Fibroblast of peridontal ligament (primary cell): ENCODE measurements at regions not wholly inside any gene's neighbourhood (a gene's known extent, or its start where the extent isn't known, plus 50 kb on each side); places are given as distances from the start of the nearest gene placed in this dataset.
"Not testable (repeated sequence)": the region's sequence is repeated elsewhere in the genome, so short reads cannot be mapped to it uniquely, and the experiment has no call there.

Source experiments
- DNase-seq: peaks from one replicate; pipeline ENCODE4 v3.0.0-alpha.2; 2010; ENCODE audit errors: extremely low read depth

DNA sequence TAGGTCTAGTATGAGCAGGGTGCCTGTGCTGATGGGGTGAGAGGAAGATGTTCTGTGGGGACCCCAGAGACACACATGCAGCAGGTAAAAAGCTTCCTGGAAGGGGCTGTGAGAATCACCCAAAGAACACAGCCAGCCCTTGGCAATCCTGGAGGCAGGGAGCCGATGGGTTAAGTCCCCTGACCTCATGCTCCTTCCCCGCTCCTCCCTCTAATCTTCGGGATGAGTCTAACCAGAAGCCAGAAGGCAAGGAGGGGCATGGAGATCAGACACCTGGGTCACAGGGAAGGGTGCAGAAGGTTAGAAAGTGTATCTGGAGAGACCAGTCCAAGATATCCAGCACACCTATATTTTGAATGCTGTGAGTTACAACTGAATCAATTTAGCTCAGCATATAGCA lies 274.1 kb upstream of the PAPPA start:
- DNase-seq = no peak

DNA sequence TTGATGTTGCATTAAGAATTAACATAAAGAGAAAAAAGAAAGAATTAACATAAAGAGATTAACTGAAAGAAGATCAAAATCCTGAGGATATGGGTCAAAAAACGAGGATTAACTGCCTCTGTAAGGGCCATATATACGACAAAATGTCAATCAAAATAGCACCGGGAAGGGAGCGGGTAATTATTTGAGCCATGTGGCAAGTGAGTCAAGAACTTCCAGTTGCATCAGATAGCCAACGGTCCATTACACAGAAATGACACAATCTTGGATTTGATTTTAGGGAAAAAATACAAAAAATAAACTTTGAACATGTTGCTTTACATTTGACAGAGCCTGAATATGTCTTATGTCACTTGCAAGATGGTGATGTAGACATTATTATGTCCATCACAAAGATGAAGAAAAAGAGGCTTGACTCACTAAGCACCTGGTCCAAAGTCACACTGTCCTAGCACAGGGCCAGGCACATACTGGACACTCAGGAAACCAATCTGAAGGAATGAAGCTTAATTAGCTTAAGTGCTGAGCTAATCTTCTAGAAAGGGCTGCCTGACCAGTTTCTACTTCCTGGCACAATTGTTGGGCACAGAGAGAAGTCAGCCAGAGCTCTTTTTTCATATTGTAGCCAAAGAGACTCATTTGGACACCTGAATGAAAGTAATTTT lies 273.2 kb upstream of the PAPPA start:
- peak; percentile 39 for DNase-seq

DNA sequence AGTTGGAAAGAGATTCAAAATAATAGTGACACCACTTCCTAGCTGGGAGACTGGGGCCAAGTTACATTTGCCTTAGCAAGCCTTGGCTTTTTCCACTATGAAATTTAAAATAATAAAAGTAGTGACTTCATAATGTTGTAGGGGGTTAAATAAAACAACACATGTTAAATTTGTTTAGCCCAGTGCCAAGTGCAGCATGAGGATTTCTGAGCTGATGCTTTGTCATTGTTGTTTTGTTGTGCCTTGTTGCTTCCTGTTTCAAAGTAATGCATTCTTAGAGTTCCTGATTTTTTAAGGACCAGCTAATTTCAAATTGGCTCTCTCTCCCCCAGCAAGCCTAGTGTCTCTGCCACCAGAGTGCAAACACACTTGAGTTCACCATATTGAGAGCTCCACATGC lies 270.7 kb upstream of the PAPPA start:
- DNase-seq = peak; percentile 45

DNA sequence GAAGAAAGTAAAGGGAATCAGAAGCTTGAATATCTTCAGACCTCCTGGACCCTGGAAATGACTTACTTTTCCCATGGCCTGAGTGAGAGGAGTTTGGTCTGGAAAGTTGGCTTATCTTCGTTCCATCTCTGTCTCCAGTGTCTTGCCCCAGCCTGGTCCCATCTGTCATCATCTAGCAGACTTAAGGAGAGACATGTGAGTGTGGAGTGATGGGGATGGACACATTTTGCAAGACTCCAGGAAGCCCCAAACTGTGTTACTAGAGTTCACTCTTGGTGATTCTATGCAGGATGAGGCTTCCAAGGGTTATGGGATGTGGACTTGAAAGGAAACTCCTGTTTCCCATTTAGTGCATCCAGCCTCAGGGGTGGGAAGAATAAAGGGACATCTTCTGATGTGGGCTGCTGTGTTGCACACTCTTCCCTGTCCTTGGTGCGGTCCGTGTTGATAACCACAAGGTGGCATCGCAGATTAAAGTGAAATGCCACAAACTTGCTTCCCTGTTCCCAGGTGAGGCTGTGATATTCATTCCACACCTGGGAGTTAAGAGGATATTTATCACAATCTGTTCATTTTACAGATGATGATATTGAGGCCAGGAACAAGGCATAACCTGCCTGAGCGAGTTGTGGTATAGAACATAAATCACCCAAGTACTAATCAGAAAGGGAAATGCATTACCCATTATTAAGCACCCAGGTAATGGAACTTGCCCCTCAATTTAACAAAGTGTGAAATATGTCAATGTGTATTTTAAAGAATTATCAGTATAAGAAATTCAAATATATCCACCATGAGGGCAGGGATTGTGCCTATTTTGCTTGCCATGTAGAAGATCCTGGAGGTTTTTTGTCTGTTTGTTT lies 269.9 kb upstream of the PAPPA start:
- peak; percentile 47 for DNase-seq

DNA sequence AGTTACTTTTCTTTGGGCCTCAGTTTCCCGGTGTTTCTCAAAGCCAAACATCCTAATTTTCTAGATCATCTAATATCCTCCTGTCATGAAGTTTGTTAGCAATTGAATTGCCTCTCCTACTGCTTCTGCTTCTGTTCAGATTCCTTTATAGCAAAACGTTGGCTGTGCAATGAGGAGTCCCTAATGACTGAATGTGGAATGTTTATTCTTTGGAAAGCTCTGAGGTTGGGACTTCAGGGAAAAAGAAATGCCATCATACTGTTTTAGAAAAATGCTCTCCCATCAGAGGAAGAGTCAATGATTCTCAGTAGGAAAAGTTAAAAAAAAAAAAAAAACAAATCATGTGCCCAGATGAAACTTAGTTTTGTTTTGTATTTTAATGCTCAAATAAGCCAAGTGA lies 268.7 kb upstream of the PAPPA start:
- DNase-seq = peak; percentile 74

DNA sequence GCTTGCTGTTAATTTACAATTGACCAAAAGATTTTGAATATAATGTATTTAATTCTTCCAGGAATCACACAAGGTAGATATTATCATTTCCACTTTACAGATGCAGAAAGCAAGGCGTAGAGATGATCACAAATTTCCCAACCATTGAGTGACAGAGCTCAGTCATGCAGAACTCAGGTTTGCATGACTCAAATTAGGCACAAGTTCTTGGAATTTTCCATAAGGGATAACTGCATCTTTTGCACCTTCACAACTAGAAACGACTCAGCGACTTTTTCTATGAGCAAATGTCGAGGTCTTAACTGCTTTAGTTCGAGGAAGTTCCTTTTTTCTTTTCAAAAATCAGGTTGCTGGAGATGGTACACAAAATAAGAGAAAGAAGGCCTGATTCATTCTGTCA lies 265.5 kb upstream of the PAPPA start:
- no peak for DNase-seq

DNA sequence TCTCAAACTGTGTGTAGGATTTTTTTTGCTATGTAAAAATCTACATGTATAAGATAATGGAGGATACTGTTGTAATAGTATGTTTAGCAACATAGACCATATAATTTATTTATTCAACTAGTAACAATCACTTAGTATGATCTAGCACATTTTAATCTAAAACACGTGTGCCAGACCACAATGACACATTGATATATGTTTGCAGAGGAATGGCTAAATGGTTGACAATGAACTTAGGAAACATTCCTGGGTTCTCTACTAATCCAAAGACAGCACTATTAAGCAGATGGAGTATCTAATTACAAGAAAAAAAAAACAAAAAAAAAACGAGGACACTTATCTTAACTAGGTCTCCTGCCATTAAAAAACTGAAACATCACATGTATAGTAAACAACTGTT lies 261.7 kb upstream of the PAPPA start:
- peak; percentile 89 for DNase-seq

DNA sequence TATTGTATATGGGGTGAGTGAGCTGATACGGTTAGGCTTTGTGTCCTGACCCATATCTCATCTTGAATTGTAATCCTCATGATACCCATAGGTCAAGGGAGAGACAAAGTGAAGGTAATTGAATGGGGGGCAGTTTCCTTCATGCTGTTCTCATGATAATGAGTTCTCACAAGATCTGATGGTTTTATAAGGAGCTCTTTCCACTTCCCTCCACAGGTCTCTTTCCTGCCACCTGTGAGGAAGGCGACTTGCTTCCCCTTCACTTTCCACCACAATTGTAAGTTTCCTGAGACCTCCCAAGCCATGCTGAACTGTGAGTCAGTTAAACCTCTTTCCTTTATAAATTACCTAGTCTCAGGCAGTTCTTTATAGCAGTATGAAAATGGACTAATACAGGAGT lies 255.1 kb upstream of the PAPPA start:
- not testable (repeated sequence) for DNase-seq

DNA sequence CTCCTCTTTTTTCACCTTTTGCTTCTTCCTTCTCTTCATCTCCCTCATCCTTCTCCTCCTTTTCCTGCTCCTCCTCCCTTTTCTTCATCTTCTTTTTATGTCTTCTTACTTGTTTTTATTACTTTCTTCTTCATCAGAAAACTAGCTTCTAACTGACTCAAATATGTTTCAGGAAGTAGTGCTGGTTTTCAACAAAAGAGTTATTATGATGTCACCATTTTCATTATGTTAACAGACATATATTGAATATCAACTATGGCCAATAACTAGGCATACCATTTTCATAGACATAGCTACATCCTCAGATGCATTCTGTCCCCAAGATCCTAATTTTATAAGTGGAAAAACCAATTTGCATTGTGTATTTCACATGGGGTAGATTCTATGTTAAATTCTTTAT lies 252.9 kb upstream of the PAPPA start:
- no peak for DNase-seq

DNA sequence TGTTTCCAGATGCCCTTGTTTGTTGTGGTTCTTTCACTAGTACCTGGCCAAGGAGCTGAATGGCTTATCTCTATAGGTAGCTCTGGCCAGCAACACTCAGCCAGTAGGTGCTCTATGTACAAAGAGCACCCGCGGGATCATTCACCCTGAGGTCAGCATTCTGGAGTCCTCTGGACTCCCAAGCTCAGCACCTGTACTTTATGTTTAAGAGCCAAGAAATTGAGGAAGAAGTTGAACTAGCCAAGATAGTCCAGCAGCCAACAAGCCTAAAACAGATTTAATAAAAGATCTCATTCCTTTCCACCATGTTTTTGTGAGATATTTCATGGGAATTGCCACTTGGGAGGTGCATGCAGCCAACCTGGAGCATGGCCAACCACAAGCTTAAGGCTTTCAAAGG lies 242.6 kb upstream of the PAPPA start:
- DNase-seq = no peak

DNA sequence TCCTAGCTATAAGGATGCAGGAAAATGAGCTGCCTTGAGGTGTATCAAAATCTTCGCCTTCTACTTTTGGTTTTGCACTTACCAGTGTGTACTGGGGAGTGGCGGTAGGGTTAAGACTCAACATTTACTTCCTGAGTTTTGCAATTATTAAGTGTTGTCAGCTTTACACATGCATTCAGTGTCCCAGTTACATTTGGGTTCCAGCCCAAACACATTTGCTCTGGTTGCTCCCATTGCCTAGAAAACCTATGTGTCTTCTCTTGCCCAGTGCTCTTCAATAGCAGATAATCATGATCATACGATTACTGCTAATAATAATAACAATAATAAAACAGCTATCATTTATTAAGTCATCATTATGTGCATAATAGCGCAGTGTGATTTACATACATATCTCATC lies 241.5 kb upstream of the PAPPA start:
- DNase-seq = no peak

DNA sequence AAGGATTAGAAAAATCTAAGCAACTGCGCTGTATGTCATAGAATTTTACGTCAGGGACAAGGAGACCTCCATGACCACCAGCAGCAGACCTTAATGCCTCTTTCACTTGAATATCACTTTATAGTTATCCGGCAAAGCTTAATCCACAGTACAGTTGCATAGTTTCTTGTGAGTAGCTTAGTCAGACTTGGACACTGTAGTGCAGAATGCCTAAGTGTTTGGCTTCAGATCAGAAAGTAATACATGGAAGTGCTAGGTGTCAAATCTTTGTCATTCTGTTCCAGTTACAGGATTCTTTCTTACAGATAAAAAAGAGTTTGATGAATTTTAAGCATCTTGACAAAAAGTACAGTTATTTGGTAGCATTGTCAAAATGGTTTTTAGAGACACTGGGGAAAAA lies 239.9 kb upstream of the PAPPA start:
- peak; percentile 33 for DNase-seq

DNA sequence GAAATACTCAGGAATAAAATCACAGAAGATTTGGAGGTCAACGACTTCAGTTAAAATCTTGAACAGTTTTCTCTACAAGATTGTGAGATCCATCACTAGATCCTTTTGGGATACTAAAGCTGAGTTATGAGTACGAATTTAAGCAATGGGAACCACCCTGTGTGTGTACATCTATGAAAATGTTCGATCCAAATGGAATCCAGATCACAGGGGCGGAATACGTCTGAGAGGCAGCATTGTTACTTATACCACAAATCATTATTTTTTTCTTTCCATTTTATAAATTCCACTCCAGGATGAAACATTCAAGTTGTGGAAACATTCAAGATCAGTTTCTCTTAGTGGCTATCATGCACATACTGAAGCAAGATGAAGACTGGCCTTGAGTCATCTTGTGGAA lies 239.3 kb upstream of the PAPPA start:
- no peak for DNase-seq

DNA sequence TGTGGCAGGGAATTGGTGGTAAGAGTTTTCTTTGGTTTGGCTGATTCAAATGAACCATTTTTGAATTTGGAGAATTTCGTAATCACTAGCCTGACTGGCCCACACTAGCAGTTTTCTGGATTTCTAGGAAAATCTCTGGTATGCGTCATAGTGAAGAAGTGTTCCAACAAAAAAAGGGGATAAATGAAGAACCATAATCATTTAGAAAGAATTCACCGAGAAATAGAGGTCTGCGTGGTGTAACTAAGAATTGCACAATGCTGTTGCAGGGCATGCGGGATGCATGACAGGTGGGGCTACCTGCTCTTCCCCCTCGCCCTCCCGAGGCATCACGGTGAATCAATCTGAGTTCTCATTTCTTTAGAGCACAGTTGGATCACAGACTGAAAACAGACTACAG lies 232.3 kb upstream of the PAPPA start:
- peak; percentile 91 for DNase-seq

DNA sequence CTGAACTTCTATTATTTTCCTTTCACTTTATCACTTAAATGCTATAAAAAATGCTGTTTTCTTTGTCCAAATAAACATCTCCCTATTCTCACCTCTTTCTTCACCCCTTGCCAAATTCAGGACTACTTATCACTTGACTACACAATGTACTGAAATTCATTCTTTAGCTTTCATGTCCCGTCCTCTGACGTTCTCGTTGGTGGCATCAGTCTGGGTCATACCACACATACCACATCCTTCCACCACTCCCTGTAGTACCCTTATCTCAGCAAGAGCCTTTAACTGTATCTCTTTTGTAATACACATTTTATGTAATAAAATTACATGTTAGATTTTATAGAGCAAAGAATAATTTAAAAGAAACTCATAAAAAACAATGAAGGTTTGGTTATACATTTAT lies 231.1 kb upstream of the PAPPA start:
- DNase-seq = no peak

DNA sequence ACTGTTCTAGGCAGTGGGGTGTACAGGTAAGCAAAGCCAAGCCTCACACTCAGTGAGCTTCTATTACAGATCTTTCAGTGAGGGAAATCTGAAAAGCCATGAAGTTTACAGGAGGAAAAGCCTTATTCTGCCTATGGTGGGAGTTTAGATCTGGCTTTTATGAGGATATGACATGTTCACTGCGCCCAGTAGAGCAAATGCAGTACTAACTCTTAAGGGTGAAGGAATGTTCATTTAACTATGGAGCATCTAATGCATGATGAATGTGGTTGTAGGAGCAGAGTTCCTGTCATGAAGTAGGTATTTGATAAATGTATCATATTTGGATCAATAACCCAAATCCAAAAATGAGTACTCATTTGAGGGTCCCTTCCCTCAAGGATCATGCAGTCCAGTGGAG lies 230.2 kb upstream of the PAPPA start:
- DNase-seq = no peak

DNA sequence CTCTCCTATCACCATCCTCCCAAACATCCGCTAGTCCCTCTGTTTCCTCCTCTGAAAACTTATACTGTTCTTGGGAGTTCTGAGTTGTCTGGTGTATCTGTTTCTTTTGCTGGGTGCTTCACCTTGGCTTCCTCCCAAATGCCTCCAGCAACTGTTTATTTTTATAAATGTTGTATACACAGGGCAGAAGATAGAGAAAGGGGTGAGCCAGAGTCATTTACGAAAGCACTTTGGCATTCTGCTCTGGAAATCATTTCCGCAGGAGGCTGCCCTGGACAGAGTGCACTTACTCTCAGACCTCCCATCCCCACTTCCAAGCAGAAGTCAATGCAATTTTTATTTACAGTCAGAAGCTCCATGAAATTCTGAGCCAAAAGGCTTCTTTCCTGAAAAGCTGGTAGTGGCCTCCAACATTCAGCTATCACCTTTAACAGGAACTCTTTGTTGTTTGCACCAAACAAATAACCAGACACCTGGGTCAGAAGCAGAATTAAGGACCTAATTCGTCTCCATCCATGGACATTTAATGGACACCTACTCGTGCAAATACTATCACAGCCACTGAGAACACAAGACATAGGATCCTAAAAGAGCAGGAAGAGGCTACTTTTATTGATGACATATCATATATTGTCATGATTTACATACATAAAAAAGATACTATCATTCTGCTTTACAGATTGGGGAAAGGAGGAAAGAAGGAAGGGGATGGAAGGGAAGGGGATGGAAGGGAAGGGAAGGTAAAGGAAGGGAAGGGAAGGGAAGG lies 229.5 kb upstream of the PAPPA start:
- peak; percentile 95 for DNase-seq

DNA sequence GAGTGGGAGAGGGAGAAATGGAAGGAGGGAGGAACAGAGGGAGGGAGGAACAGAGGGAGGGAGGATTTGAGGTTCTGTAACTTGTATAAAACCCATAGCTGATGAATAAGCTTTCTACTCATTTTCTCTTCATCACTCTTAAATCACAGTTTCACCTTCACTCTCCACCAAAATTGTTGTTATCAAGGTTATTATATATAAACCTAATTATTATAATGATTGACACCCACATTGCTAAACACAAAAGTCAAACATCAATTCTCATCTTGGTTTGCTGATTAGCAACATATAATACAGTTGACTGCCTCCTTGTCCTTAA lies 229.0 kb upstream of the PAPPA start:
- no peak for DNase-seq

DNA sequence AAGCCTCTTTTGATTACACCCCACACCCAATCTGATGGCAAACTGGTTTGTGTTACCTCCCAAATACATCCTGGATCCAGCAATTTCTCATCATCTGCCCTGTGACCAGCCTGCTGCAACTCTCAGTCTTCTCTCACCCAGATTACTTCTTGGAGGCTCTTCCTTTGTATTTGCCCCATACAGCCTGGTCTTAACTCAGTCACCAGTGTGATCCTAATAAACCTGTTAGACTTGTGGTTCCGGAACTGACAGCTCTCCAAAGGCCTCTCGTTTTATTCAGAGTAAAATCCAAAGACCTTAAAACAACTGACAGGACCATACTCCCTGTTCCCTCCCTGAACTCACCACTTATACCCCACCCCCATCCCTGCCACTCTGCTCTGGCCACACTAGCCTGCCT lies 228.2 kb upstream of the PAPPA start:
- no peak for DNase-seq

DNA sequence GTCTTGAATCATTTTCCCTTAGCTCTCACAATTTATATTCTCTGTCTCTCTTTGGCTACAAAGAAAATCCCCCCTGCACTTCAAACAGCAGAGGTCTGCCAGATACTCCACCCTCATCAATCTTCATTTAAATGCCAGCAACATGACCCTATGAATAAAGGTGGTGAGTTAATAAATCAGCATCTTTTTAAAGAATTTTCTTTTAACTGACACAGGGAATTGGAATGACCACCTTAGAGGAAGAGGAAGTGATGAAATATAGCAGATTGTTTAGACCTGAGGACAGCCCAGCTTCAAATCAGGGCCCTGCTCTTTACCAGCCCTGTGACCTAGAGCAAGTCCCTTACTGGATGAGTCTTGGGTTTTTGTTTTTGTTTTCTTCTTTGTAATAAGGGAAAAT lies 223.1 kb upstream of the PAPPA start:
- no peak for DNase-seq

DNA sequence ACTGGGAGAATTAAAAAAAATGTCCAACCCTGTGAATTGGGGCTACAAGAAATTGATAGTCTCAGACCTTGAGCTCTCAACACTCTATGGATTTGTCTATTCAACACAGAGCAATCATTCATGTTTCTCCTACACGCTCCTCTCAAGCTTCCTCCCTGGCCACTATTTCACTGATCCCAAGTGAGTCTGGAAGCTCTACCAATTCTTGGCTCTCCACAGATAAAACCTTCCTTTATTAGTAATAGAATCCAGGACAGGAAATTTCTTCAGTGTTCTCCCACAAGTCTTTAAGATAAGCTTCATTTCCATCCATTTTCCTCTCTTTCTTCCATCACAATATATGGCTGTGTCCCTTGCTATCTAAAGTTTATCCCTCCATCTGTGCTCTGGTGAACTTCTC lies 215.1 kb upstream of the PAPPA start:
- DNase-seq = no peak

DNA sequence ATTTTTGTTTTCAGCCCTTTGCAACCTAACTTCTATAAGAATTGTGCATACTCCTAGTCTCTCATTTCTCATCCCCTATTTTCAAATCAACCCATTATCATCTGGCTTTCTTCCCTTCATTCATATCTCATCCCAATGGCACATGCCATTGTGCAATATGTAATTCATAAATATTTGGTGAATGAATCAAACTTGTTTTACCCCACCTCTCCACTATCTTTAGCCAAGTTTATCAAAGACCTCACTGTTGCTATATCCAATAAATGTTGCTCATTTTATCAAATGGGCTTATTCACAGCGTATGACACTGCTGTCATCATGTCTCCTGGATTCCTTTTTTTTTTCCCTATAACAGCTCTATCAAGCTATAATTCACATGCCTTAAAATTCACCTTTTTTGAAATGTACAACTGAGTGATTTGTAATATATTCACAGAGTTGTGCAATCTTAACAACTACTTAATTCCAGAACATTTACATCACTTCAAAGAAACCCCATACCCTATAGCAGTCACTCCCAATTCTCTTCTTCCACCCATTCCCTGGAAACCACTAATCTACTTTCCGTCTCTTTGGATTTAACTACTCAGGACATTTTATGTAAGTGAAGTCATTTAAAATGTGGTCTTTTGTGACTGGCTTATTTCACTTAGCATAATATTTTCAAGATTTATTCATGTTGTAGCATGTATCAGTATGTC lies 214.4 kb upstream of the PAPPA start:
- DNase-seq = peak; percentile 64
